Lower lobe of right lung (tissue), 2 donors: ENCODE measurements at regions not wholly inside any gene's neighbourhood (a gene's known extent, or its start where the extent isn't known, plus 50 kb on each side); places are given as distances from the start of the nearest gene placed in this dataset.

Source experiments
- ATAC-seq, 2 donors: fragments of 200-7000 bp; cut with Tn5 transposase; one replicate each; pipeline ENCODE4 v1.9.1; 2020 to 2022; ENCODE audit warnings: mild to moderate bottlenecking in 2 of 2, moderate library complexity in 2 of 2
- DNase-seq: peaks from one replicate; pipeline ENCODE4 v3.0.0-alpha.2; 2020
- H3K27ac ChIP-seq: fragments of 200-600 bp; one replicate; pipeline ENCODE4 v1.8.0; 2022
- H3K27me3 ChIP-seq: fragments of 200-600 bp; one replicate; pipeline ENCODE4 v1.8.0; 2022; ENCODE audit warnings: low read depth
- H3K36me3 ChIP-seq: fragments of 200-600 bp; one replicate; pipeline ENCODE4 v1.8.0; 2022; ENCODE audit warnings: mild to moderate bottlenecking
- H3K4me1 ChIP-seq: fragments of 200-600 bp; one replicate; pipeline ENCODE4 v1.8.0; 2022
- H3K4me3 ChIP-seq: fragments of 200-600 bp; one replicate; pipeline ENCODE4 v1.8.0; 2022; ENCODE audit warnings: mild to moderate bottlenecking
- H3K9me3 ChIP-seq: fragments of 200-600 bp; one replicate; pipeline ENCODE4 v1.8.0; 2022
- CTCF ChIP-seq: fragments of 200-600 bp; IDR thresholded peaks from one replicate; pipeline ENCODE4 v1.8.0; 2022; ENCODE audit warnings: antibody characterized with exemption, mild to moderate bottlenecking
- intact Hi-C: fragments of 100-400 bp; cut with DNase I; formaldehyde crosslinking; loops from one replicate; pipeline ENCODE4 v1.11.0; 2022
- donor health status: DM: no; HTN: yes; CAD: no; lungs with severe emphysema.

DNA sequence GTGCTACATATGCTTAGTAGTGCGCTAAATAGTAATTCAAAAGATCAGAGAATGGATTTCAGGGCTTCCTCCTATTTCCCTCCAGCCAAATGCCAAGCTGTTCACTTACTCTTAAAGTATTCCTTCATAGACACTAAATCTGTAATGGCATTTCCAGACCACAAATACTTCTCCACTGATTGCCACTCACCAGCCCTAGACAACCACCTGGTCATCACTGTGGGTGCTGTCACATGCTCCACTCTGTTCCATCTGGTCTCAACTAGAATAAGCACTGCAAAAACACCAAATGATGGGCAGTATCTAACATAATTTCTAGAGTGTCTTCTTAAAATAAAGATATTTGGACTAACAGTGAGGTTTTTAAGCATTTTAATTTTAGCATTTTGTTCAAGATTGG is 341.3 kb downstream of the AASDHPPT start:
- no peak for ATAC-seq
- Histone ChIP-seq H3K4me3 (no peak overlapping the region), H3K4me1 (peaks cover 4% of the 10 kb centered on the region), H3K27ac (no peak overlapping the region), H3K27me3 (no peaks in the 10 kb centered on the region), H3K36me3 (no peaks in the 10 kb centered on the region), H3K9me3 (no peaks in the 10 kb centered on the region)
- no peak for DNase-seq
- TF ChIP-seq CTCF, result no peak
- intact Hi-C loops, result no loop called here

- no peak overlapping the region for H3K27ac ChIP-seq
- H3K36me3 ChIP-seq, result no peaks in the 10 kb centered on the region
- DNase-seq (no peak), ATAC-seq (no peak)
- intact Hi-C loops, result no loop called here
- no peaks in the 10 kb centered on the region for H3K27me3 ChIP-seq
- H3K4me3 ChIP-seq, result no peak overlapping the region
- no peak for TF ChIP-seq CTCF
- H3K4me1 ChIP-seq, result peaks cover 4% of the 10 kb centered on the region
- no peaks in the 10 kb centered on the region for H3K9me3 ChIP-seq
These were observed 342.7 kb downstream of the AASDHPPT start for GRCh38 chr11:106420048-106420665.

- H3K27me3 ChIP-seq, result no peaks in the 10 kb centered on the region
- no peak overlapping the region for H3K4me3 ChIP-seq
- no peak for ATAC-seq
- H3K27ac ChIP-seq, result no peak overlapping the region
- no peak for TF ChIP-seq CTCF
- H3K4me1 ChIP-seq, result peaks cover 4% of the 10 kb centered on the region
- DNase-seq, result no peak
- H3K36me3 ChIP-seq, result no peaks in the 10 kb centered on the region
- intact Hi-C loops, result no loop called here
- H3K9me3 ChIP-seq, result no peaks in the 10 kb centered on the region
These were observed 343.2 kb downstream of the AASDHPPT start for GRCh38 chr11:106420686-106421085.

- Histone ChIP-seq H3K27me3 (no peaks in the 10 kb centered on the region), H3K36me3 (no peaks in the 10 kb centered on the region), H3K9me3 (no peaks in the 10 kb centered on the region), H3K27ac (no peak overlapping the region), H3K4me3 (no peak overlapping the region), H3K4me1 (peaks cover 4% of the 10 kb centered on the region)
- ATAC-seq (no peak), DNase-seq (no peak)
- intact Hi-C loops, result no loop called here
- no peak for TF ChIP-seq CTCF
These were observed 344.3 kb downstream of the AASDHPPT start for GRCh38 chr11:106421676-106422292.

GRCh38 chr11:106422583-106422982 is 345.1 kb downstream of the AASDHPPT start:
- Histone ChIP-seq H3K27ac (no peak overlapping the region), H3K36me3 (no peaks in the 10 kb centered on the region), H3K4me1 (peaks cover 4% of the 10 kb centered on the region), H3K4me3 (no peak overlapping the region), H3K27me3 (no peaks in the 10 kb centered on the region), H3K9me3 (no peaks in the 10 kb centered on the region)
- TF ChIP-seq CTCF, result no peak
- DNase-seq (no peak), ATAC-seq (no peak)
- intact Hi-C loops, result no loop called here
